Ovary (tissue), 3 donors: ENCODE measurements at regions not wholly inside any gene's neighbourhood (a gene's known extent, or its start where the extent isn't known, plus 50 kb on each side); places are given as distances from the start of the nearest gene placed in this dataset.

Experiments
- CTCF ChIP-seq, 3 donors: fragments of 450-650 bp in 2 of 3; fragments of 200-600 bp in 1 of 3; IDR thresholded peaks; one replicate each; pipeline versions ENCODE4 v1.5.1 to v1.8.0; 2016 to 2022; ENCODE audit warnings: antibody characterized with exemption in 3 of 3, mild to moderate bottlenecking in 1 of 3
- EP300 ChIP-seq: sonication (generic); formaldehyde crosslinking; IDR thresholded peaks from one replicate; pipeline ENCODE4 v1.6.1; 2017; ENCODE audit warnings: antibody characterized with exemption
- POLR2A ChIP-seq: fragments of 450-650 bp; IDR thresholded peaks from one replicate; pipeline ENCODE4 v1.6.1; 2017; ENCODE audit warnings: antibody characterized with exemption, mild to moderate bottlenecking, moderate library complexity
- donor health status: DM: no; HTN: no; CAD: no.

GRCh38 chr12:90301561-90302133 is 593.0 kb upstream of the ATP2B1 start:
- TF ChIP-seq POLR2A (no peak), CTCF (IDR thresholded peaks at IDR 0.05) (no peak), EP300 (no peak)
